ENCODE measurements at regions not wholly inside any gene's neighbourhood (a gene's known extent, or its start where the extent isn't known, plus 50 kb on each side); places are given as distances from the start of the nearest gene placed in this dataset.

DNA sequence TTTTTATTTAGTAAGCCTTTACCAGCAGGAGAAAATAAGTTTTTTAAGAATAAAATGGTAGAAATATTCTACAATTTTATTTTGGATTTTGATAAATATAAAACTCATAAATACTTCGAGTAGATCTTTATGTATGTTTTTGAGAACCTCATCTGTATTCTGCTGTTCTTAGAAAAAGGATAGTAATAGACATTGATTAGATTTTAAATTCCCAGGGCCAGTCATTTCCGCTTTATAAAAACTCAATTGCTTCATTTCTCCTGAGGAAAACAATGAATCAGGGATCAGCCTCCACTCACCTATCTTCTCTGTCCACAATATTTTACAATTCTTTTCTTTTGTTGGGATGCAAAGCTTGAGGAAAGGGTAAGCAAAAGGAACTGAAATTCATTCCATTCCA lies 1983.5 kb upstream of the C9orf72 start:
- TF ChIP-seq, protein P1, sequence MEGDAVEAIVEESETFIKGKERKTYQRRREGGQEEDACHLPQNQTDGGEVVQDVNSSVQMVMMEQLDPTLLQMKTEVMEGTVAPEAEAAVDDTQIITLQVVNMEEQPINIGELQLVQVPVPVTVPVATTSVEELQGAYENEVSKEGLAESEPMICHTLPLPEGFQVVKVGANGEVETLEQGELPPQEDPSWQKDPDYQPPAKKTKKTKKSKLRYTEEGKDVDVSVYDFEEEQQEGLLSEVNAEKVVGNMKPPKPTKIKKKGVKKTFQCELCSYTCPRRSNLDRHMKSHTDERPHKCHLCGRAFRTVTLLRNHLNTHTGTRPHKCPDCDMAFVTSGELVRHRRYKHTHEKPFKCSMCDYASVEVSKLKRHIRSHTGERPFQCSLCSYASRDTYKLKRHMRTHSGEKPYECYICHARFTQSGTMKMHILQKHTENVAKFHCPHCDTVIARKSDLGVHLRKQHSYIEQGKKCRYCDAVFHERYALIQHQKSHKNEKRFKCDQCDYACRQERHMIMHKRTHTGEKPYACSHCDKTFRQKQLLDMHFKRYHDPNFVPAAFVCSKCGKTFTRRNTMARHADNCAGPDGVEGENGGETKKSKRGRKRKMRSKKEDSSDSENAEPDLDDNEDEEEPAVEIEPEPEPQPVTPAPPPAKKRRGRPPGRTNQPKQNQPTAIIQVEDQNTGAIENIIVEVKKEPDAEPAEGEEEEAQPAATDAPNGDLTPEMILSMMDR (optimal IDR thresholded peaks at IDR 0.05 in 1 of 3, IDR thresholded peaks at IDR 0.05 in 1 of 3, conservative IDR thresholded peaks at IDR 0.05 in 1 of 3; ENCODE audit: extremely low read depth in 1 of 3, insufficient read depth in 2 of 3, low read length in 3 of 3), result no peak
- no peak for TF ChIP-seq EZH2 (IDR thresholded peaks at IDR 0.05; ENCODE audit: low read length)

Data from keratinocyte (primary cell).